Ecto neural progenitor cell (in vitro differentiated cells): ENCODE measurements at regions not wholly inside any gene's neighbourhood (a gene's known extent, or its start where the extent isn't known, plus 50 kb on each side); places are given as distances from the start of the nearest gene placed in this dataset.
A peak's percentile ranks its signal among the peaks of the same experiment; 100 is the strongest.
"Not testable (repeated sequence)": the region's sequence is repeated elsewhere in the genome, so short reads cannot be mapped to it uniquely, and the experiment has no call there.

Source experiments
- DNase-seq: peaks from one replicate; pipeline ENCODE4 v3.0.0-alpha.2; 2018; ENCODE audit warnings: low spot score

- no peak for DNase-seq
These were observed 425.8 kb upstream of the GRIN3A start for GRCh38 chr9:102164247-102164646.

GRCh38 chr9:102153081-102153480 lies 414.6 kb upstream of the GRIN3A start:
- not testable (repeated sequence) for DNase-seq

GRCh38 chr9:102135768-102136167 lies 397.3 kb upstream of the GRIN3A start:
- DNase-seq, result no peak

- DNase-seq, result no peak
These were observed 386.0 kb upstream of the GRIN3A start for GRCh38 chr9:102124465-102124864.

- no peak for DNase-seq
These were observed 376.1 kb upstream of the GRIN3A start for GRCh38 chr9:102114557-102114956.

- no peak for DNase-seq
These were observed 374.7 kb upstream of the GRIN3A start for GRCh38 chr9:102113191-102113590.

GRCh38 chr9:102106439-102106838 lies 368.0 kb upstream of the GRIN3A start:
- no peak for DNase-seq

GRCh38 chr9:102101723-102102122 lies 363.3 kb upstream of the GRIN3A start:
- no peak for DNase-seq

GRCh38 chr9:102087141-102087540 lies 348.7 kb upstream of the GRIN3A start:
- DNase-seq, result peak; percentile 45

- DNase-seq, result no peak
These were observed 347.1 kb upstream of the GRIN3A start for GRCh38 chr9:102085548-102085947.

- no peak for DNase-seq
These were observed 333.8 kb upstream of the GRIN3A start for GRCh38 chr9:102072059-102072764.

- DNase-seq, result no peak
These were observed 331.5 kb upstream of the GRIN3A start for GRCh38 chr9:102069969-102070368.

- DNase-seq, result no peak
These were observed 316.4 kb upstream of the GRIN3A start for GRCh38 chr9:102054811-102055210.

- DNase-seq, result no peak
These were observed 311.3 kb upstream of the GRIN3A start for GRCh38 chr9:102049586-102050246.

- no peak for DNase-seq
These were observed 309.1 kb upstream of the GRIN3A start for GRCh38 chr9:102047549-102047948.

GRCh38 chr9:102044133-102044532 lies 305.7 kb upstream of the GRIN3A start:
- DNase-seq, result no peak

- no peak for DNase-seq
These were observed 299.6 kb upstream of the GRIN3A start for GRCh38 chr9:102038006-102038405.

GRCh38 chr9:102035929-102036328 lies 297.5 kb upstream of the GRIN3A start:
- no peak for DNase-seq

- no peak for DNase-seq
These were observed 294.2 kb upstream of the GRIN3A start for GRCh38 chr9:102032614-102033013.

- DNase-seq, result no peak
These were observed 262.5 kb upstream of the GRIN3A start for GRCh38 chr9:102000956-102001355.

- no peak for DNase-seq
These were observed 261.0 kb upstream of the GRIN3A start for GRCh38 chr9:101999441-101999840.

- DNase-seq, result no peak
These were observed 256.8 kb upstream of the GRIN3A start for GRCh38 chr9:101995231-101995630.

GRCh38 chr9:101993771-101994170 lies 255.3 kb upstream of the GRIN3A start:
- DNase-seq, result no peak

GRCh38 chr9:101991926-101992325 lies 253.5 kb upstream of the GRIN3A start:
- no peak for DNase-seq
